ENCODE measurements at regions not wholly inside any gene's neighbourhood (a gene's known extent, or its start where the extent isn't known, plus 50 kb on each side); places are given as distances from the start of the nearest gene placed in this dataset.
"Not testable (repeated sequence)": the region's sequence is repeated elsewhere in the genome, so short reads cannot be mapped to it uniquely, and the experiment has no call there.

DNA sequence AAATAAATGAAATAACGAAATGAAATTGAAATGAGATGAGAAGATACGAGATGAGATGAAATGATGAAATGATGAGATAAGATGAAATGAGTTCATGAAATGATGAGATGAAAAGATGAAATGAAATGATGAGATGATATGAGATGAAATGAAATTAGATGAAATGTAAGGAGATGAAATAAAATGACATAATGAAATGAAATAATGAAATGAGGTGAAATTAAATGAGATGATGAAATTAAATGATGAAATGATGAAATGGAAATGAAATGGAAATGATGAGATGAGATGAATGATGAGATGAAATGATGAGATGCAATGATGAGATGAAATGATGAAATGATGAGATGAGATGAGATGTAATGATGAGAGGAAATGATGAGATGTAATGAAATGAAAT, 2881.4 kb upstream of the TEKT4 start:
- intact Hi-C loops (cut with DNase I); DNase-seq; H3K9me3 ChIP-seq (ENCODE audit: control insufficient read depth, low read length); H3K27me3 ChIP-seq (ENCODE audit: control insufficient read depth, insufficient read depth); H3K4me3 ChIP-seq (ENCODE audit: low read length); ATAC-seq; H3K27ac ChIP-seq (ENCODE audit: low read length); H3K4me1 ChIP-seq (ENCODE audit: control insufficient read depth, insufficient read depth, low read length): not testable (repeated sequence)
- 59% methylated on average over 2 of the region's 2 CpGs for WGBS

DNA sequence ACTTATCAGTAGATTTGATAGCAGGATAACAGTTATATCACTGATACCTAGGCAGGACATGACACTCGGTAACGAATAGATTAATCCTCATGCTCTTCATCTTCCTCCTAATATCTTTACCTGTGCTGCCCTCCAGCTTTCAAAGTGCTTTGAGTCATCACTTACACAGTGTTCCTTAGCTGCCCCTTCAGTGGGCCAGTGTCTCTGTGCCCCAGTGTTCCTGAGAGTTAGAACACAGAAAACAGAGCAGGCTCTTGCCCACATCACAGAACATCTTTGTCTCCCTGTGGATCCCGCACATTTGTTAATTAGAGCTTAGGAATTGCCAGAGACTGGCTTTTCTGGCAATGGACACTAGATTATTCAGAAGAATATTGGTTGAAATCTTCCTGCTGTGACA, 2864.7 kb upstream of the TEKT4 start:
- intact Hi-C loops (cut with DNase I); H3K27me3 ChIP-seq (ENCODE audit: control insufficient read depth, insufficient read depth); DNase-seq; ATAC-seq; H3K27ac ChIP-seq (ENCODE audit: low read length); H3K4me1 ChIP-seq (ENCODE audit: control insufficient read depth, insufficient read depth, low read length); H3K4me3 ChIP-seq (ENCODE audit: low read length); H3K9me3 ChIP-seq (ENCODE audit: control insufficient read depth, low read length): not testable (repeated sequence)
- 88% methylated on average over 3 of the region's 3 CpGs for WGBS

Data from right cardiac atrium (tissue), 5 donors.